Aorta (tissue), 5 donors: ENCODE measurements at regions not wholly inside any gene's neighbourhood (a gene's known extent, or its start where the extent isn't known, plus 50 kb on each side); places are given as distances from the start of the nearest gene placed in this dataset.
A peak's percentile ranks its signal among the peaks of the same experiment; 100 is the strongest.

Source experiments
- ATAC-seq: fragments of 200-7000 bp; cut with Tn5 transposase; one replicate; pipeline ENCODE4 v1.9.1; 2022; ENCODE audit warnings: moderate library complexity; ENCODE audit not compliant: low FRiP score
- DNase-seq, 2 donors: peaks; one replicate each; pipeline ENCODE4 v3.0.0-alpha.2; 2020
- H3K27ac ChIP-seq, 2 donors: one replicate each; pipeline ENCODE4 v1.5.1; 2013; ENCODE audit warnings: low read length in 2 of 2, mild to moderate bottlenecking in 2 of 2, moderate library complexity in 2 of 2, control low read depth in 1 of 2, inconsistent platforms in 1 of 2, low read depth in 1 of 2
- H3K27me3 ChIP-seq, 2 donors: one replicate each; pipeline ENCODE4 v1.6.1; 2013; ENCODE audit warnings: control low read depth in 1 of 2, low read length in 1 of 2, mild to moderate bottlenecking in 1 of 2, moderate library complexity in 1 of 2; ENCODE audit not compliant: insufficient read depth in 2 of 2, control insufficient read depth in 1 of 2
- H3K36me3 ChIP-seq, 2 donors: one replicate each; pipeline ENCODE4 v1.6.1; 2013; ENCODE audit warnings: control low read depth in 1 of 2, low read length in 1 of 2, mild to moderate bottlenecking in 1 of 2; ENCODE audit not compliant: insufficient read depth in 2 of 2, control insufficient read depth in 1 of 2
- H3K4me1 ChIP-seq, 2 donors: one replicate each; pipeline ENCODE4 v1.6.1; 2013; ENCODE audit warnings: low read length in 2 of 2, control low read depth in 1 of 2, mild to moderate bottlenecking in 1 of 2, moderate library complexity in 1 of 2; ENCODE audit not compliant: insufficient read depth in 2 of 2, control insufficient read depth in 1 of 2
- H3K4me3 ChIP-seq, 2 donors: one replicate each; pipeline ENCODE4 v1.5.1; 2013; ENCODE audit warnings: low read length in 2 of 2, control low read depth in 1 of 2, mild to moderate bottlenecking in 1 of 2
- H3K9me3 ChIP-seq: one replicate; pipeline ENCODE4 v1.6.1; 2013; ENCODE audit warnings: mild to moderate bottlenecking, low read length; ENCODE audit not compliant: control insufficient read depth
- WGBS, 2 donors: extraction: QIAGEN DNeasy Blood & Tissue Kit; methylation state at CpG; one replicate each; pipeline ENCODE4 v1.1.7; 2013; 5-methylcytosine and 5-hydroxymethylcytosine counted together
- intact Hi-C, 2 donors: fragments of 100-400 bp; cut with DNase I; formaldehyde crosslinking; loops; one replicate each; pipeline versions ENCODE4 v1.14.2 to v1.15.0; 2022
- donor health status: healthy with polysubstance abuse.
- donor health status: Bipolar disorder and iron deficiency.
- donor health status: DM: no; HTN: no; CAD: no.
- donor health status: DM: no; HTN: no; CAD: no.
- donor health status: DM: yes; HTN: yes; CAD: no.

- H3K4me1 ChIP-seq = peaks cover 0 to 8% of the 10 kb centered on the region in 2 donors
Observed at GRCh38 chr5:128762661-128763306, 202.5 kb upstream of the SLC27A6 start.

DNA sequence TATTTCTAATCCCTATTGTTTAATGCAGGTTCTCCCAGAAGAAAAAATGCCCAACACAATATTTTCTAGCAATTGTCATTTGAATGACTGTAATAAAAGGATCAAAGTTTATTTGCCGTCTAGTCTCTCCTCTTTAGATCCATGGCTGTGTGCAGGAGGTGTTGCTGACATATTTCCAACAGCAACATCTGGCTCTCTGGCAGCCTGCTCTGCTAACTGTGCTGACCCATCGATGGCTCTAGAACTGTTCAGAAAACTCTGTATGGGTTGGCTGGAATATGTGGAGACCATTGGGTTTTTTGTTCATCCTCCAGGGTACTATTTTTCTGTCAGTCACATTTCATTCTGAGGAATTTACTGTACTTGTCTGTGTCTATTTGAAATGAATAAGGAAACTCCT is 202.0 kb upstream of the SLC27A6 start:
- H3K4me3 ChIP-seq = no peak overlapping the region
- intact Hi-C loops = no loop called here
- H3K27ac ChIP-seq = no peak overlapping the region
- 1 to 3% methylated on average over 2 of the region's 2 CpGs for WGBS, 2 donors
- H3K36me3 ChIP-seq = no peaks in the 10 kb centered on the region
- H3K9me3 ChIP-seq = no peaks in the 10 kb centered on the region
- H3K27me3 ChIP-seq = no peaks in the 10 kb centered on the region
- H3K4me1 ChIP-seq = peaks cover 0 to 8% of the 10 kb centered on the region in 2 donors
- ATAC-seq (no peak), DNase-seq (no peak)

More at GRCh38 chr5:128762661-128763306, 202.5 kb upstream of the SLC27A6 start:
- no peak for ATAC-seq
- no peak for DNase-seq
- Histone ChIP-seq H3K9me3 (no peaks in the 10 kb centered on the region), H3K27me3 (no peaks in the 10 kb centered on the region), H3K4me3 (no peak overlapping the region), H3K36me3 (no peaks in the 10 kb centered on the region), H3K27ac (no peak overlapping the region)
- 20 to 24% methylated on average over 10 of the region's 10 CpGs for WGBS, 2 donors
- intact Hi-C loops = no loop called here

DNA sequence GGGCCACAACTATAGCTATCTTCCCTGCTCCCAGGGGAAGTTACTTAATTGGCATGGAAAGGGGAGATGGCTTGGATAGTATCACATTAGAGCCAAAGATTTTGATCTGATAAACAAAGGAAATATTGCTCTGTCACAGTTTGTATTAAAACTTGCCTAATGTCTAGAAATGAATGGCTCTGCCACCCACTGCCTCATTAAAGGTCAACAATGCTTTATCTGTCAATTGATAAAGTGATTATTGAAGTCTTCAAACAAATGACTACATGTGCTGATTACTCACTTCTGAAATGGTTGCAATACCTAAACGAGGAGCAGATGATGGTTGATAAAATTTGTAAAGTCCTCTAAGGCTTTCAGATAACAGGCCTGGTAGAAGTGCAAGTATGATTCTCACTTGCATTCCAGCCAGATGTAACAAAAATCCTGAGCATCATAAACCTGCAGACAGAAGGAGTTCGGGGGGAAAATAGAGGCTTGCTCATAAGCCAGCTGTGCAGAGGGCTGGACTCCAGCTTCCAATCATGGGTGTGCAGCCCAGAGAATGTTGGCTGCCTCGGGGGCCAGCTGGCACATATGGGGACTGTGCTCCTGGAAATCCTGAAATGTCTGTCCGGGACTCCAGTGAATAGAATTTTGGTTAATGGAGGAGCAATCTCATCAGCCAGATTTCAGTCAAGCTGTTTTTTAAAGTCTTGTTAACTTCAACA is 200.5 kb upstream of the SLC27A6 start:
- Histone ChIP-seq H3K4me3 (no peak overlapping the region), H3K4me1 (peaks cover 0 to 8% of the 10 kb centered on the region in 2 donors), H3K27me3 (no peaks in the 10 kb centered on the region), H3K27ac (no peak overlapping the region), H3K9me3 (no peaks in the 10 kb centered on the region), H3K36me3 (no peaks in the 10 kb centered on the region)
- ATAC-seq = no peak
- WGBS, 2 donors = 7 to 8% methylated on average over 4 of the region's 4 CpGs
- no peak for DNase-seq
- intact Hi-C loops = no loop called here

- H3K36me3 ChIP-seq = no peaks in the 10 kb centered on the region
Observed at GRCh38 chr5:128765448-128766061, 199.7 kb upstream of the SLC27A6 start.

GRCh38 chr5:128766406-128766805 is 198.9 kb upstream of the SLC27A6 start:
- Histone ChIP-seq H3K4me3 (no peak overlapping the region), H3K36me3 (no peaks in the 10 kb centered on the region), H3K27ac (no peak overlapping the region), H3K4me1 (peaks cover 0 to 8% of the 10 kb centered on the region in 2 donors), H3K9me3 (no peaks in the 10 kb centered on the region), H3K27me3 (no peaks in the 10 kb centered on the region)
- DNase-seq (no peak), ATAC-seq (no peak)
- WGBS, 2 donors = 80 to 90% methylated on average over 2 of the region's 2 CpGs
- intact Hi-C loops = no loop called here

More at GRCh38 chr5:128765448-128766061, 199.7 kb upstream of the SLC27A6 start:
- DNase-seq (peak in 1 of 2 donors; percentile 71), ATAC-seq (peak; percentile 49)
- intact Hi-C loops = no loop called here
- WGBS, 2 donors = 32 to 53% methylated on average over 3 of the region's 3 CpGs
- H3K4me1 ChIP-seq = peaks cover 0 to 8% of the 10 kb centered on the region in 2 donors
- H3K27me3 ChIP-seq = no peaks in the 10 kb centered on the region
- no peaks in the 10 kb centered on the region for H3K9me3 ChIP-seq
- H3K27ac ChIP-seq = no peak overlapping the region
- no peak overlapping the region for H3K4me3 ChIP-seq

DNA sequence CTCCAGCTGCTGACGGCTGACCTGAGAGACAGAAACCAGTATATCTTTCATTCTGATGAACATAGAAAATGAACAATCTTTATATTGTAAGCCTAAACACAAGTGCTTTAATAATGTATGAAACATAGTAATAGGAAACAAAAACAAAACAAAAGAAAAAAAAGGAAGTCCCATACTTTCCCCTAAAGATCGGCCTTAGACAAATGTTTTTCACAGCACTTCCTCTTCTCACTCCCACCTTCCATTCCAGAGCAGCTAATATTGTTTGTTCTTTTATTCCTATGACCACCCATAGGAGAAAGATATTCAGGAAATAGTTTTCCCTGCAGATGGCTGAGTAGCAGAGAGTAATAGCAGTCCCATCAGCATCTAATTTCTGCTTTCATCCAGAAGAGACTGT is 194.4 kb upstream of the SLC27A6 start:
- Histone ChIP-seq H3K27me3 (no peaks in the 10 kb centered on the region), H3K36me3 (no peaks in the 10 kb centered on the region), H3K4me3 (no peak overlapping the region), H3K27ac (no peak overlapping the region), H3K4me1 (peaks cover 0 to 10% of the 10 kb centered on the region in 2 donors), H3K9me3 (no peaks in the 10 kb centered on the region)
- ATAC-seq (no peak), DNase-seq (no peak)
- intact Hi-C loops = no loop called here
- WGBS, 2 donors = 63 to 67% methylated on average over 2 of the region's 2 CpGs

DNA sequence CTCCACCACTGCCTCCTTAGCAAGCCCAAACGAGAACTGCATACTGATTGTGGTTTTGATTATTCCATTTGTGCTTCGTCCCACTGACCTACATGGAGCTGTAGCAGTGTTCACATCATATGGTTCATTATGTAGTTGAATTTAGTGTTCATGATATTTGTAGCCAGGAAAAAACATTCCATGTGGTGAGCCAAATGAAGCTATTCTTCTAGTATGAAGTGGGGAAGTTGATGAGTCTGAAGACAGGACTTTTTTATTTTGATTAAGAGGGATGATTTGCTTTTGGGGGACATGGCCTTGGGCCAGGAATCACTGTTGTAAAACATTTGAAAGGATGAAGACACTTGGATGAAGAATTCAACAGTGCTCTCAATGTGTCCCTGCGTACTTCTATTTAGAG is 192.9 kb upstream of the SLC27A6 start:
- DNase-seq = no peak
- Histone ChIP-seq H3K27me3 (no peaks in the 10 kb centered on the region), H3K4me1 (peaks cover 0 to 7% of the 10 kb centered on the region in 2 donors), H3K4me3 (no peak overlapping the region), H3K36me3 (no peaks in the 10 kb centered on the region), H3K27ac (no peak overlapping the region), H3K9me3 (no peaks in the 10 kb centered on the region)
- intact Hi-C loops = no loop called here
- 51 to 56% methylated on average over 3 of the region's 3 CpGs for WGBS, 2 donors
- ATAC-seq = no peak

DNA sequence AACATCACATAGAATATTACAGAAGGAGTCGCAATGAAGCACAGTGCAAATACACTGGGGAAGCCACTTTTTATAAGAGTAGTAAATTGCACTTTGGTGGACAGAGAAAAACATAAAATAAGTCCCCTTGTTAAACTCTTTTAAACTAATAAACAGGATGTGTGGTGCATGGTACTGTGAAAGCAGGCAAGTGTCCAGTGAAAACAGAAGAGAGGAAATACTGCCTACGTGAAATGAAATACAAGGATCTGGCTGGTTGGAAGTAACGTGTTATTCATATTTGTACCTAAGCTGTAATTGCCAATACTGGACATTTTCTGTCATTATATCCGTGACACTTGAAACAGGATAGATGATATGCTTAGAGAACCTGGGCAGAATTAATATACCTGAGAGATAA is 191.9 kb upstream of the SLC27A6 start:
- intact Hi-C loops = no loop called here
- ATAC-seq (no peak), DNase-seq (no peak)
- Histone ChIP-seq H3K4me1 (peaks cover 0 to 7% of the 10 kb centered on the region in 2 donors), H3K36me3 (no peaks in the 10 kb centered on the region), H3K4me3 (no peak overlapping the region), H3K9me3 (no peaks in the 10 kb centered on the region), H3K27me3 (no peaks in the 10 kb centered on the region), H3K27ac (no peak overlapping the region)
- WGBS, 2 donors = 24 to 25% methylated on average over 4 of the region's 4 CpGs
